ENCODE measurements at regions not wholly inside any gene's neighbourhood (a gene's known extent, or its start where the extent isn't known, plus 50 kb on each side); places are given as distances from the start of the nearest gene placed in this dataset.

DNA sequence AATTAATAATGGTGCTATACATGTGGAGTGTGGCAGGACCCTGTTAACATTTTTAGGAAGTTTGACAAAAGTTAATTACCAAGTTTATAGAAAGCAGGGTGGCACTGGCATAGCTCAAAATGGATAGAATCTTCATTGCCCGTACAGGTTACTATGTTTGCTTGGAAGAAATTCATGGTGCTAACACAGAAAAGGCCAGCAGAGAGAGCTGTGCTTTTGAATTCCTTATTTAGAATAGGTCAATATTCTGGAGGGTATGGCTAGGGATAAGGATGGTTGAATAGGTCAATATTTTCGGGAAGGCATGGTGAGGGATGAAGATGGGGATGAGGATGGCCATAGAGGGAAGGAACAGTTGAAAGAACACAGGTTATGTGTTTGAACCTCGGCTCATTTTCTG, 345.1 kb downstream of the LMO4 start:
- TF ChIP-seq, protein P1, sequence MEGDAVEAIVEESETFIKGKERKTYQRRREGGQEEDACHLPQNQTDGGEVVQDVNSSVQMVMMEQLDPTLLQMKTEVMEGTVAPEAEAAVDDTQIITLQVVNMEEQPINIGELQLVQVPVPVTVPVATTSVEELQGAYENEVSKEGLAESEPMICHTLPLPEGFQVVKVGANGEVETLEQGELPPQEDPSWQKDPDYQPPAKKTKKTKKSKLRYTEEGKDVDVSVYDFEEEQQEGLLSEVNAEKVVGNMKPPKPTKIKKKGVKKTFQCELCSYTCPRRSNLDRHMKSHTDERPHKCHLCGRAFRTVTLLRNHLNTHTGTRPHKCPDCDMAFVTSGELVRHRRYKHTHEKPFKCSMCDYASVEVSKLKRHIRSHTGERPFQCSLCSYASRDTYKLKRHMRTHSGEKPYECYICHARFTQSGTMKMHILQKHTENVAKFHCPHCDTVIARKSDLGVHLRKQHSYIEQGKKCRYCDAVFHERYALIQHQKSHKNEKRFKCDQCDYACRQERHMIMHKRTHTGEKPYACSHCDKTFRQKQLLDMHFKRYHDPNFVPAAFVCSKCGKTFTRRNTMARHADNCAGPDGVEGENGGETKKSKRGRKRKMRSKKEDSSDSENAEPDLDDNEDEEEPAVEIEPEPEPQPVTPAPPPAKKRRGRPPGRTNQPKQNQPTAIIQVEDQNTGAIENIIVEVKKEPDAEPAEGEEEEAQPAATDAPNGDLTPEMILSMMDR (IDR thresholded peaks at IDR 0.05): no peak
- no peak for TF ChIP-seq POLR2A (IDR thresholded peaks at IDR 0.05)
- no peak for TF ChIP-seq POLR2AphosphoS5 (IDR thresholded peaks at IDR 0.05)
- no peak for TF ChIP-seq EP300 (IDR thresholded peaks at IDR 0.05)
